ENCODE measurements at regions not wholly inside any gene's neighbourhood (a gene's known extent, or its start where the extent isn't known, plus 50 kb on each side); places are given as distances from the start of the nearest gene placed in this dataset.
A peak's percentile ranks its signal among the peaks of the same experiment; 100 is the strongest.

GRCh38 chr5:125480911-125481310 is 734.5 kb upstream of the ZNF608 start:
- no peak for TF ChIP-seq CTCF (IDR thresholded peaks at IDR 0.05; ENCODE audit: low read depth, low read length)
- peak; percentile 18 for DNase-seq (ENCODE audit: extremely low read depth, low read depth)

GRCh38 chr5:125481506-125482465 is 735.3 kb upstream of the ZNF608 start:
- TF ChIP-seq CTCF (IDR thresholded peaks at IDR 0.05; ENCODE audit: low read depth, low read length), result no peak

GRCh38 chr5:125483609-125484008 is 737.2 kb upstream of the ZNF608 start:
- no peak for TF ChIP-seq CTCF (IDR thresholded peaks at IDR 0.05; ENCODE audit: low read depth, low read length)
- no peak for DNase-seq (ENCODE audit: extremely low read depth, low read depth)

More at GRCh38 chr5:125481506-125482465, 735.3 kb upstream of the ZNF608 start:
- DNase-seq (ENCODE audit: extremely low read depth, low read depth), result no peak

GRCh38 chr5:125484272-125484741 is 737.9 kb upstream of the ZNF608 start:
- peak; percentile 59 for DNase-seq (ENCODE audit: extremely low read depth, low read depth)
- TF ChIP-seq CTCF (IDR thresholded peaks at IDR 0.05; ENCODE audit: low read depth, low read length), result no peak

- TF ChIP-seq CTCF (IDR thresholded peaks at IDR 0.05; ENCODE audit: low read depth, low read length), result no peak
- DNase-seq (ENCODE audit: extremely low read depth, low read depth), result peak; percentile 97
These were observed 738.6 kb upstream of the ZNF608 start for GRCh38 chr5:125484742-125485641.

GRCh38 chr5:125485771-125486170 is 739.3 kb upstream of the ZNF608 start:
- DNase-seq (ENCODE audit: extremely low read depth, low read depth), result no peak
- no peak for TF ChIP-seq CTCF (IDR thresholded peaks at IDR 0.05; ENCODE audit: low read depth, low read length)

Measured in AG09319 (cell line).